NCI-H510A treated with DMSO at 0.1 percent for 48 hours (cell line): ENCODE measurements at regions not wholly inside any gene's neighbourhood (a gene's known extent, or its start where the extent isn't known, plus 50 kb on each side); places are given as distances from the start of the nearest gene placed in this dataset.
A peak's percentile ranks its signal among the peaks of the same experiment; 100 is the strongest.

ENCODE experiments used
- DNase-seq: peaks from one replicate; lab custom pipeline; 2025; lab: John Stamatoyannopoulos, UW

- no peak for DNase-seq
These were observed 551.7 kb upstream of the INTU start for GRCh38 chr4:127081041-127081440.

- DNase-seq: no peak
These were observed 549.8 kb upstream of the INTU start for GRCh38 chr4:127082986-127083385.

- DNase-seq: no peak
These were observed 548.1 kb upstream of the INTU start for GRCh38 chr4:127084666-127085065.

GRCh38 chr4:127097061-127097460 is 535.7 kb upstream of the INTU start:
- no peak for DNase-seq

- no peak for DNase-seq
These were observed 530.4 kb upstream of the INTU start for GRCh38 chr4:127102361-127102760.

GRCh38 chr4:127103681-127104115 is 529.1 kb upstream of the INTU start:
- DNase-seq: no peak

GRCh38 chr4:127113844-127114362 is 518.9 kb upstream of the INTU start:
- no peak for DNase-seq

- DNase-seq: no peak
These were observed 514.1 kb upstream of the INTU start for GRCh38 chr4:127118681-127119080.

GRCh38 chr4:127120441-127121090 is 512.2 kb upstream of the INTU start:
- no peak for DNase-seq

- no peak for DNase-seq
These were observed 507.8 kb upstream of the INTU start for GRCh38 chr4:127124919-127125318.

GRCh38 chr4:127126718-127127117 is 506.0 kb upstream of the INTU start:
- no peak for DNase-seq

- DNase-seq: no peak
These were observed 501.2 kb upstream of the INTU start for GRCh38 chr4:127131527-127131926.

- no peak for DNase-seq
These were observed 498.3 kb upstream of the INTU start for GRCh38 chr4:127134490-127134889.

- no peak for DNase-seq
These were observed 494.2 kb upstream of the INTU start for GRCh38 chr4:127138586-127138985.

GRCh38 chr4:127139788-127140286 is 492.9 kb upstream of the INTU start:
- DNase-seq: no peak

- peak; percentile 49 for DNase-seq
These were observed 492.5 kb upstream of the INTU start for GRCh38 chr4:127140306-127140705.

GRCh38 chr4:127141856-127142255 is 490.9 kb upstream of the INTU start:
- no peak for DNase-seq

GRCh38 chr4:127143460-127144195 is 489.1 kb upstream of the INTU start:
- no peak for DNase-seq

- DNase-seq: peak; percentile 63
These were observed 487.7 kb upstream of the INTU start for GRCh38 chr4:127145006-127145540.

- DNase-seq: no peak
These were observed 484.6 kb upstream of the INTU start for GRCh38 chr4:127148165-127148564.

GRCh38 chr4:127149086-127149485 is 483.7 kb upstream of the INTU start:
- no peak for DNase-seq

- no peak for DNase-seq
These were observed 480.8 kb upstream of the INTU start for GRCh38 chr4:127151941-127152340.

GRCh38 chr4:127155116-127155515 is 477.6 kb upstream of the INTU start:
- DNase-seq: no peak
